ENCODE measurements at regions not wholly inside any gene's neighbourhood (a gene's known extent, or its start where the extent isn't known, plus 50 kb on each side); places are given as distances from the start of the nearest gene placed in this dataset.

- no peaks in the 10 kb centered on the region for H4K20me1 ChIP-seq (ENCODE audit: insufficient read depth, poor library complexity, severe bottlenecking)
- no peaks in the 10 kb centered on the region for H3K27me3 ChIP-seq
- no peaks in the 10 kb centered on the region for H3K79me2 ChIP-seq
- DNase-seq (ENCODE audit: low spot score): no peak
- no peak overlapping the region for H2AFZ ChIP-seq
- 97% methylated on average over 1 of the region's 1 CpG for WGBS (ENCODE audit: low lambda C conversion rate, missing lambda C conversion rate)
- H3K4me3 ChIP-seq: no peak overlapping the region
- H3K27ac ChIP-seq: no peak overlapping the region
- no peaks in the 10 kb centered on the region for H3K9me2 ChIP-seq (replicated peaks; ENCODE audit: insufficient read depth)
- H3K4me1 ChIP-seq (ENCODE audit: insufficient read depth): no peaks in the 10 kb centered on the region
- H3K9me3 ChIP-seq (ENCODE audit: low read depth): no peaks in the 10 kb centered on the region
- no peaks in the 10 kb centered on the region for H3K36me3 ChIP-seq (replicated peaks; ENCODE audit: insufficient read depth, low read depth)
- no peak overlapping the region for H3K4me2 ChIP-seq
- TF ChIP-seq, protein P1, sequence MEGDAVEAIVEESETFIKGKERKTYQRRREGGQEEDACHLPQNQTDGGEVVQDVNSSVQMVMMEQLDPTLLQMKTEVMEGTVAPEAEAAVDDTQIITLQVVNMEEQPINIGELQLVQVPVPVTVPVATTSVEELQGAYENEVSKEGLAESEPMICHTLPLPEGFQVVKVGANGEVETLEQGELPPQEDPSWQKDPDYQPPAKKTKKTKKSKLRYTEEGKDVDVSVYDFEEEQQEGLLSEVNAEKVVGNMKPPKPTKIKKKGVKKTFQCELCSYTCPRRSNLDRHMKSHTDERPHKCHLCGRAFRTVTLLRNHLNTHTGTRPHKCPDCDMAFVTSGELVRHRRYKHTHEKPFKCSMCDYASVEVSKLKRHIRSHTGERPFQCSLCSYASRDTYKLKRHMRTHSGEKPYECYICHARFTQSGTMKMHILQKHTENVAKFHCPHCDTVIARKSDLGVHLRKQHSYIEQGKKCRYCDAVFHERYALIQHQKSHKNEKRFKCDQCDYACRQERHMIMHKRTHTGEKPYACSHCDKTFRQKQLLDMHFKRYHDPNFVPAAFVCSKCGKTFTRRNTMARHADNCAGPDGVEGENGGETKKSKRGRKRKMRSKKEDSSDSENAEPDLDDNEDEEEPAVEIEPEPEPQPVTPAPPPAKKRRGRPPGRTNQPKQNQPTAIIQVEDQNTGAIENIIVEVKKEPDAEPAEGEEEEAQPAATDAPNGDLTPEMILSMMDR (IDR thresholded peaks at IDR 0.05; ENCODE audit: poor library complexity): no peak
- TF ChIP-seq EZH2 (IDR thresholded peaks at IDR 0.05; ENCODE audit: borderline replicate concordance) (no peak), EZH2phosphoT487 (IDR thresholded peaks at IDR 0.05; ENCODE audit: low read depth, severe bottlenecking, unreplicated experiment) (no peak)
Measured at GRCh38 chr13:80889829-80890228, 548.9 kb upstream of the SPRY2 start.

GRCh38 chr13:80888390-80888789, 547.5 kb upstream of the SPRY2 start:
- H3K4me3 ChIP-seq: no peak overlapping the region
- no peaks in the 10 kb centered on the region for H3K27me3 ChIP-seq
- H4K20me1 ChIP-seq (ENCODE audit: insufficient read depth, poor library complexity, severe bottlenecking): no peaks in the 10 kb centered on the region
- DNase-seq (ENCODE audit: low spot score): no peak
- no peak overlapping the region for H2AFZ ChIP-seq
- no peaks in the 10 kb centered on the region for H3K36me3 ChIP-seq (replicated peaks; ENCODE audit: insufficient read depth, low read depth)
- WGBS (ENCODE audit: low lambda C conversion rate, missing lambda C conversion rate): 97% methylated on average over 2 of the region's 2 CpGs
- H3K9me2 ChIP-seq (replicated peaks; ENCODE audit: insufficient read depth): no peaks in the 10 kb centered on the region
- no peaks in the 10 kb centered on the region for H3K79me2 ChIP-seq
- no peaks in the 10 kb centered on the region for H3K4me1 ChIP-seq (ENCODE audit: insufficient read depth)
- H3K4me2 ChIP-seq: no peak overlapping the region
- no peak overlapping the region for H3K27ac ChIP-seq
- TF ChIP-seq EZH2 (IDR thresholded peaks at IDR 0.05; ENCODE audit: borderline replicate concordance) (no peak), EZH2phosphoT487 (IDR thresholded peaks at IDR 0.05; ENCODE audit: low read depth, severe bottlenecking, unreplicated experiment) (no peak)
- TF ChIP-seq, protein P1 (IDR thresholded peaks at IDR 0.05; ENCODE audit: poor library complexity): no peak
- H3K9me3 ChIP-seq (ENCODE audit: low read depth): no peaks in the 10 kb centered on the region

DNA sequence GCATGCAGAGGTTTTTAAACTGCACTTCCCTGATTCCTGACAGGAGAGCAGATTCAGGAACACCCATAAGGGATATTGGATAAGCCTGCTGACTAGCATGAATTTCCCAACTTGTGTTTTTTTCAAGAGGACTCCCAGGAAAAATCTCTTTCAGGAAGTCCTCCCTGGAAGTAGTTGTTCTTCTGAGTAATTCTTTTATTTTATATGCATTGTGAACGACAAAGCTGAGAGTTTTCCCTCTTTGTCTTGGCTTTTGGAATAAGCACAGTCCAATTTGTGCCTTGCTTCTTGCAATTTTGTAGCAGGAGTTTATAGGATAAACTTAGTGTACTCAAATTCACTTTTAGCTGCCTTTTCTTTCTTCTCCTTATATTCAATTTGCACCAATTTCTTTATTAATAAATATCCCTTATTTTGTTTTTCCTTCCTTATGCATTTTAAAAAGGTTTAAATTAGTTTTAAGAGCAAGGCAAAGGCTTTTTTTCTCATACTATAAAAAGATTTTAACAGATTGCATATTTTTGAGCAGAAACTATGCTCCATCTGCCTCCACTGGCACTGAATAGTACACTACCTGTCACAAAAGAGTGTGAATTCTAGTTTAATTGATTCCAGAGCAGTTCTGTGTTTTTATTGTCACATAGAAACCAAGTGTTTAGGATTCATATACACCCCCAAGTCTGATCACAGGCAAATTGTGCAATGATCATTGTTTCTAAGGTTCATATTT, 543.3 kb upstream of the SPRY2 start:
- H2AFZ ChIP-seq: no peak overlapping the region
- no peaks in the 10 kb centered on the region for H3K27me3 ChIP-seq
- no peaks in the 10 kb centered on the region for H4K20me1 ChIP-seq (ENCODE audit: insufficient read depth, poor library complexity, severe bottlenecking)
- WGBS (ENCODE audit: low lambda C conversion rate, missing lambda C conversion rate): 61% methylated on average over 1 of the region's 1 CpG
- no peak for TF ChIP-seq EZH2phosphoT487 (IDR thresholded peaks at IDR 0.05; ENCODE audit: low read depth, severe bottlenecking, unreplicated experiment)
- TF ChIP-seq, protein P1 (IDR thresholded peaks at IDR 0.05; ENCODE audit: poor library complexity): no peak
- TF ChIP-seq EZH2 (IDR thresholded peaks at IDR 0.05; ENCODE audit: borderline replicate concordance): no peak
- H3K9me3 ChIP-seq (ENCODE audit: low read depth): no peaks in the 10 kb centered on the region
- H3K4me3 ChIP-seq: no peak overlapping the region
- no peak for DNase-seq (ENCODE audit: low spot score)
- H3K36me3 ChIP-seq (replicated peaks; ENCODE audit: insufficient read depth, low read depth): no peaks in the 10 kb centered on the region
- H3K9me2 ChIP-seq (replicated peaks; ENCODE audit: insufficient read depth): no peaks in the 10 kb centered on the region
- peak overlapping the region; percentile 48 for H3K27ac ChIP-seq
- H3K4me2 ChIP-seq: peak overlapping the region; percentile 4
- no peaks in the 10 kb centered on the region for H3K79me2 ChIP-seq
- peaks cover 3% of the 10 kb centered on the region for H3K4me1 ChIP-seq (ENCODE audit: insufficient read depth)

Measured in hepatocyte (in vitro differentiated cells).